ENCODE measurements at regions not wholly inside any gene's neighbourhood (a gene's known extent, or its start where the extent isn't known, plus 50 kb on each side); places are given as distances from the start of the nearest gene placed in this dataset.

DNA sequence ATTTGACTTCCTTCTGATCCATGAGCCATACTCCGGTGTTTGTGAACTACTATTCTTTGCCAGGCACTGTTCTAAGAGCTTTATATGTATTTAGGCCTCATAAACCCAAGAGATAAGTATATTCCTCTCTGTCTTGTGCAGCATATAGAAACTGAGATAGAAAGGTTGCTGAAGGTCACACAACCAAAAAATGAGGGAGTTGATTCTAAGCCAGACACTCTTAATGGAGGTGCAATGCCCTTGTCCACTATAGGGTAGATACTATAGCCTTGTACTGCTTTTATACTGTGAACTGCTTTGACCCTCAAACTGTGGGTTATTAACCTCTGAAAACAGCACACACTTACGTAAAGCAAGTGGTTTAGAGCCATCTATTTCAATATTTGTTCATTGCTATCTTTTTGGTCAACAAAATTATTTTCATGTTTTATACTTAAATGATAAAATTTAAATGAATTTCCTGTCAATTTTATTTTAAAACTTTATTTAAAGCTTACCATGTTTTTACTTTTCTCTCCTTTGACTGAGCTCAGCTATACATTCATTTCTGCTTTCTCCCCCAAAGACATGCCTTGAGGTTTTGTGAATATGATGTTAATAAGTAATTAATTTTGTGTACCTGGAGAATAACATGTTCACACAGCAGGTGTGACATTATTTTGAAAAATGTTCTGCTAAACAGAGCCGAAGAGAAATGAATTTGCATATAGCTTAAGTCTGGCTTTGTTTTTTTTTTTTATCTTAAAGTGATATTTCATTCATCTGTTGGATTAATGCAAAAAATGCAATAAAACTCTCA is 687.3 kb downstream of the DNAJB9 start:
- Histone ChIP-seq H3K9me3 (no peaks in the 10 kb centered on the region), H3K4me1 (no peaks in the 10 kb centered on the region), H3K27me3 (no peaks in the 10 kb centered on the region), H3K4me3 (no peak overlapping the region), H3K27ac (no peak overlapping the region), H3K36me3 (replicated peaks in 1 of 2; ENCODE audit: insufficient read depth in 1 of 2, low read depth in 2 of 2) (no peaks in the 10 kb centered on the region)
- DNase-seq: no peak
- no peak for ATAC-seq
- intact Hi-C loops (cut with DNase I): no loop called here
- WGBS, 2 donors: 62 to 64% methylated on average over 3 of the region's 3 CpGs
- TF ChIP-seq, protein P1, sequence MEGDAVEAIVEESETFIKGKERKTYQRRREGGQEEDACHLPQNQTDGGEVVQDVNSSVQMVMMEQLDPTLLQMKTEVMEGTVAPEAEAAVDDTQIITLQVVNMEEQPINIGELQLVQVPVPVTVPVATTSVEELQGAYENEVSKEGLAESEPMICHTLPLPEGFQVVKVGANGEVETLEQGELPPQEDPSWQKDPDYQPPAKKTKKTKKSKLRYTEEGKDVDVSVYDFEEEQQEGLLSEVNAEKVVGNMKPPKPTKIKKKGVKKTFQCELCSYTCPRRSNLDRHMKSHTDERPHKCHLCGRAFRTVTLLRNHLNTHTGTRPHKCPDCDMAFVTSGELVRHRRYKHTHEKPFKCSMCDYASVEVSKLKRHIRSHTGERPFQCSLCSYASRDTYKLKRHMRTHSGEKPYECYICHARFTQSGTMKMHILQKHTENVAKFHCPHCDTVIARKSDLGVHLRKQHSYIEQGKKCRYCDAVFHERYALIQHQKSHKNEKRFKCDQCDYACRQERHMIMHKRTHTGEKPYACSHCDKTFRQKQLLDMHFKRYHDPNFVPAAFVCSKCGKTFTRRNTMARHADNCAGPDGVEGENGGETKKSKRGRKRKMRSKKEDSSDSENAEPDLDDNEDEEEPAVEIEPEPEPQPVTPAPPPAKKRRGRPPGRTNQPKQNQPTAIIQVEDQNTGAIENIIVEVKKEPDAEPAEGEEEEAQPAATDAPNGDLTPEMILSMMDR (IDR thresholded peaks at IDR 0.05): no peak
- no peak for TF ChIP-seq POLR2A (IDR thresholded peaks at IDR 0.05)

GRCh38 chr7:109259151-109259550 is 689.5 kb downstream of the DNAJB9 start:
- no peak for TF ChIP-seq POLR2A (IDR thresholded peaks at IDR 0.05)
- no peaks in the 10 kb centered on the region for H3K4me1 ChIP-seq
- ATAC-seq: no peak
- H3K27ac ChIP-seq: no peak overlapping the region
- no peaks in the 10 kb centered on the region for H3K27me3 ChIP-seq
- H3K4me3 ChIP-seq: no peak overlapping the region
- 58 to 88% methylated on average over 1 of the region's 1 CpG for WGBS, 2 donors
- DNase-seq: no peak
- no peaks in the 10 kb centered on the region for H3K9me3 ChIP-seq
- intact Hi-C loops (cut with DNase I): no loop called here
- no peaks in the 10 kb centered on the region for H3K36me3 ChIP-seq (replicated peaks in 1 of 2; ENCODE audit: insufficient read depth in 1 of 2, low read depth in 2 of 2)

DNA sequence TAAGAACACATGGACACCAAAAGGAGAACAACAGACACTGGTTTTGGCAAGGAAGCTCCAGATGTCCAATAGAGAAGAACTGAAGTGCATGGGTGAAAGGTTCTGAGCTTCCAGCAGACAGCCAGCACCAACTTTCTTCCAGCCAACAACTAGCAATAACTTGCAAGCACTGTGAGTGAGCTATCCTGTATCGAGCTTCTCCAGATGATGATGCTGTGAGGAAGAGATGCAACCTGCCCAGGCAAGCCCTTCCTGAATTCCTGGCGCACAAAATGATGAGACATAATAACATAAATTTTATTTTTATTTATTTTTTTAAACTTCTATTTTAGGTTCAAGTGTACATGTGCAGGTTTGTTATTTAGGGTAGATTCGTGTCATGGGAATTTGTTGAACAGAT is 692.1 kb downstream of the DNAJB9 start:
- no peak overlapping the region for H3K27ac ChIP-seq
- H3K9me3 ChIP-seq: no peaks in the 10 kb centered on the region
- intact Hi-C loops (cut with DNase I): no loop called here
- TF ChIP-seq POLR2A (IDR thresholded peaks at IDR 0.05): no peak
- TF ChIP-seq, protein P1 (IDR thresholded peaks at IDR 0.05): no peak
- DNase-seq (no peak), ATAC-seq (no peak)
- no peak overlapping the region for H3K4me3 ChIP-seq
- H3K36me3 ChIP-seq (replicated peaks in 1 of 2; ENCODE audit: insufficient read depth in 1 of 2, low read depth in 2 of 2): no peaks in the 10 kb centered on the region
- WGBS, 2 donors: 82 to 95% methylated on average over 3 of the region's 3 CpGs
- H3K4me1 ChIP-seq: no peaks in the 10 kb centered on the region
- no peaks in the 10 kb centered on the region for H3K27me3 ChIP-seq

DNA sequence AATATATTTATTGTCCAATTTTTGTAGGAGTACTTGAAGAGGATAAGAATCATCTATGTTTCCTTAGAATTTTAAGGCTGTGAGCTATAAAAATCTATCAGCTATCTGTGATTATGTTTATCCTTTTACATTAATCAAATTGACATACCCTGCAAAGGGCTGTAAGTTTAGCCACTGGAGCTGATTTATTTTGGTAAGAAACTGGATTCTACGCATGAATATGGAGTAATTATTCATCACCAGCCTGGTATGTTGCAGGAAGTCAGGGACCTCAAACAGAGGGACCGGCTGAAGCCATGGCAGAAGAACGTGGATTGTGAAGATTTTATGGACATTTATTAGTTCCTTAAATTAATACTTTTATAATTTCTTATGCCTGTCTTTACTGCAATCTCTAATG is 696.9 kb downstream of the DNAJB9 start:
- Histone ChIP-seq H3K27me3 (no peaks in the 10 kb centered on the region), H3K36me3 (replicated peaks in 1 of 2; ENCODE audit: insufficient read depth in 1 of 2, low read depth in 2 of 2) (no peaks in the 10 kb centered on the region), H3K4me1 (no peaks in the 10 kb centered on the region), H3K4me3 (no peak overlapping the region), H3K27ac (no peak overlapping the region), H3K9me3 (peaks cover 0 to 6% (median 0%) of the 10 kb centered on the region in 3 donors)
- intact Hi-C loops (cut with DNase I): no loop called here
- TF ChIP-seq, protein P1 (IDR thresholded peaks at IDR 0.05): no peak
- 79 to 81% methylated on average over 3 of the region's 3 CpGs for WGBS, 2 donors
- ATAC-seq (no peak), DNase-seq (no peak)

DNA sequence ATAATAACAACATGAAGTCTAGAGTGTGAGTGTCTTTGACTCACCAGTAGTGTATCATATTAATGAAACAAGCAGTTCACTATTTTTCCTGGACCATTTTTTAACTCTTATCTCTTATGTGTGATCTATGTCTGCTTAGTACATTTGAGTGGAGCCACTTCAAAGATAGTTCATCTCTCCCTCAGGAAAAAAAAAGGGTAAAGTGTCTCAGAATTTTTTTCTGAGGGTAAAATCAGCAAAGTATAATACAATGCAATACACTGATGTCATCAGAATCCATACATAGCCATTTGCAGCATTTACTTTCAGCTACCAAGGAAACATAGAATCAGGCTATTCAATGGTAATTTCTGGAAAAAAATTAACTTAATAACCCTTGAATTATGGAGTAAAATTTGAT is 706.7 kb downstream of the DNAJB9 start:
- no peak overlapping the region for H3K27ac ChIP-seq
- no peaks in the 10 kb centered on the region for H3K4me1 ChIP-seq
- intact Hi-C loops (cut with DNase I): no loop called here
- H3K9me3 ChIP-seq: no peaks in the 10 kb centered on the region
- no peaks in the 10 kb centered on the region for H3K27me3 ChIP-seq
- H3K36me3 ChIP-seq (replicated peaks in 1 of 2; ENCODE audit: insufficient read depth in 1 of 2, low read depth in 2 of 2): no peaks in the 10 kb centered on the region
- no peak overlapping the region for H3K4me3 ChIP-seq
- no peak for DNase-seq
- no peak for ATAC-seq
- TF ChIP-seq, protein P1 (IDR thresholded peaks at IDR 0.05): no peak
- no peak for TF ChIP-seq POLR2A (IDR thresholded peaks at IDR 0.05)

Measured in body of pancreas (tissue), 4 donors.